MG63 (cell line): ENCODE measurements at regions not wholly inside any gene's neighbourhood (a gene's known extent, or its start where the extent isn't known, plus 50 kb on each side); places are given as distances from the start of the nearest gene placed in this dataset.
"Not testable (repeated sequence)": the region's sequence is repeated elsewhere in the genome, so short reads cannot be mapped to it uniquely, and the experiment has no call there.

Experiments used
- DNase-seq: peaks from one replicate; pipeline ENCODE4 v3.0.0-alpha.2; 2020
- H3K27me3 ChIP-seq: fragments of 250-450 bp; sonication (Bioruptor Pico); 2 replicates; pipeline ENCODE4 v1.5.1; 2020; ENCODE audit warnings: mild to moderate bottlenecking, moderate library complexity
- H3K36me3 ChIP-seq: fragments of 250-450 bp; sonication (Bioruptor Pico); 2 replicates; pipeline ENCODE4 v1.5.1; 2020; ENCODE audit warnings: mild to moderate bottlenecking, moderate library complexity
- H3K4me3 ChIP-seq: fragments of 250-450 bp; sonication (Bioruptor Pico); 2 replicates; pipeline ENCODE4 v1.5.1; 2020; ENCODE audit warnings: mild to moderate bottlenecking, moderate library complexity
- H3K9me3 ChIP-seq: fragments of 250-450 bp; sonication (Bioruptor Pico); 2 replicates; pipeline ENCODE4 v1.5.1; 2020; ENCODE audit warnings: mild to moderate bottlenecking, moderate library complexity

DNA sequence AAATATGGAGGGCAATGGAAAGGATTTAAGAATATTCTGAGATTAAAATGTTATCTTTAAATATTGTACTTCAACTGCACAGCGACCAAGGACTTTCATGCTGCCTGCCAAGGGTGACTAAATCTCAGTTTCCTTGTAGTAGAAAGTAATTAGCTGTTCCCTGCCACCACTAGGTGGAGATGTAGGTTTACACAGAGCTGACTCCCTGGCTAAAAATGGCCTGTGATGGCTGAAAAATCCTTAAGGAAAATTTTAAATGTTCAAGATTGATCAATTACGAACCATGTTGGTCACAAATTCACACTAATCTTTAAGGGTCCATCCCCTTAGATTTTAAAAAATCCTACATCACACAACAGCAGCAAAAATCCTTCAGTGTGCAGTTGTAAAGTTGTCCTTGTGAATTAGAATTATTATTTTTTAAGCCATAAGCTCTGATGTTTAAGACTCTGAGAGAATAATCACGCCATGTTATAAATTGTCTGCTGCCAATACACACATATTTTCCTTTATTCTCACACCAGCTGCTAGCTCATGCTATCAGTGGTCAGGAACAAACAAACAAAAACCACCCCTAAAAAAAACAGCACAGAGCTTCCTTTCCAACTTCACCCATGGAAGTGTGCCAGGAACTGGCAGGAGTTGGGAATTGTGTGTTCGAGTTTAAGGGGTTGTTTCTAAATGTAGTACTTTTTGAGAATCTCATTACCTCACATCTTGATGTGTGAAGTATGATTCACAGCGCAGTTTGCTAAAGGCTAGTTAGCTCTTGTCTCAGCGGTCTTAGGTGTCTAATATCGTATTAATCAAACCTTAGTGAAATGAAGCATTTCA, 399.8 kb downstream of the TMEM182 start:
- DNase-seq, result no peak
- Histone ChIP-seq H3K27me3 (no peaks in the 10 kb centered on the region; the same call in 1 of the 2 replicates), H3K36me3 (no peaks in the 10 kb centered on the region), H3K4me3 (no peak overlapping the region), H3K9me3 (no peaks in the 10 kb centered on the region)

GRCh38 chr2:103164748-103165147, 402.9 kb downstream of the TMEM182 start:
- H3K9me3 ChIP-seq, result no peaks in the 10 kb centered on the region
- no peaks in the 10 kb centered on the region; the same call in 1 of the 2 replicates for H3K27me3 ChIP-seq
- no peak overlapping the region for H3K4me3 ChIP-seq
- no peaks in the 10 kb centered on the region for H3K36me3 ChIP-seq
- DNase-seq, result no peak

GRCh38 chr2:103165836-103166235, 404.0 kb downstream of the TMEM182 start:
- no peaks in the 10 kb centered on the region for H3K9me3 ChIP-seq
- DNase-seq, result no peak
- no peak overlapping the region for H3K4me3 ChIP-seq
- no peaks in the 10 kb centered on the region; the same call in 1 of the 2 replicates for H3K27me3 ChIP-seq
- no peaks in the 10 kb centered on the region for H3K36me3 ChIP-seq

DNA sequence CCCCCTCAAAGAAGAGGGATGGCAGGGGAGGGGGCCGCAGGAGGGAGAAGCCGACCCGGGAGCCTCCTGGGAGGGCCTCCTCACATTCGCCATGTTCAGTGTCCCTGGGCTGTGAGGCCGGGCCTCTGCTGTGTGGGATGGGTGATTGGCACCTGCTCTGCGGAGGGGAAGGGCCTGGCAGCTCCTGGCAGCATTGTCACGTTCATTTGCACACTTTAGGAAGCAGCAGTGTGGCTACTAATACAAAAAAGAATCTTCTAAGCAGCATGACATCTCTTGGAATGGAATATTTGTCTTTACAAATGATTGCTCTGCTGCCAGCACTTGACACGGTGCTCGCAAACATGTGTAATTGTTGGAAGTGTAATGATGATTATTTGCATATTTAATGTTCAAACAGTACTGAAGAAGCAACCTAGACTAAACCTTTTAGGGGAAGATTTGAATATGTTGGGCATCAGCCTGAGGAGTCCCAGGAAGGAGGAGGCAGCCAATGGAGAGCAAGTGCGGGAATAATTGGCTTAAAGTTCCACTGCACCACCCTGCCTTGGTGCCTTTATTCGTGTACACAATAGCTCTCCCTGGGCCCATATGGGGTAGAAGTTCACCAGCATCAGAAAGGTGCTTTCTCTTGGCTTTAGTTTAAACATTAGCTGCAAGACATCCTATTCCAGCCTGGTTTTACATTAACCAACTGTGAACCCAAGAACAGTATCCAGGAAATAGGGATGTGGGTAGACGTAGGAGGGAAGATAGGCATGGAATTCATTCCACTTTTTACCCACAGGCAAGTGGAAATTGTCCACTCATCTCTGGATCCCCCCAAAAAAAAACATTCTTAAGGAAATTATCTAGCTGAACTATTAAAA, 404.9 kb downstream of the TMEM182 start:
- Histone ChIP-seq H3K4me3 (no peak overlapping the region), H3K9me3 (no peaks in the 10 kb centered on the region), H3K36me3 (no peaks in the 10 kb centered on the region), H3K27me3 (no peaks in the 10 kb centered on the region; the same call in 1 of the 2 replicates)
- no peak for DNase-seq

- H3K4me3 ChIP-seq, result no peak overlapping the region
- DNase-seq, result no peak
- no peaks in the 10 kb centered on the region for H3K36me3 ChIP-seq
- H3K9me3 ChIP-seq, result no peaks in the 10 kb centered on the region
- H3K27me3 ChIP-seq, result no peaks in the 10 kb centered on the region; the same call in 1 of the 2 replicates
Observed at GRCh38 chr2:103167599-103167998, 405.8 kb downstream of the TMEM182 start.

DNA sequence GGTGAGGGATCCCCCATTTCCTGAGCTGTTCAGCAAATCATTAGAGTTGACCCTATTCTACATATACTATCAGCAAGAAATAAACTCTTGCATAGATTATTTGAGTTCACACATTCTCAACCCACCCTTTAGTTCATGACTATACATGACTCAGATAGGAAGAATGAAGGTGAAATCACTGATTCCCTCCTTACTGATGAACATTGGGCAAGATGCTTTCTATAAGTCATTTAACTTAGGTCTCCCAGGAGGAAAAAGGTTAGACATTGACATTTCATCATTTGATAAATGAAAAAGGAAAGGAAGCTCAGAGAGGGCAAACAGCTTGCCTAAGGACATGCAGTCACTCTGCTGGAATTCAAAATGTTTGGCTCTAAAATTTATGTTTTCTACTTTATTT, 408.0 kb downstream of the TMEM182 start:
- DNase-seq, result no peak
- H3K4me3 ChIP-seq, result no peak overlapping the region
- no peaks in the 10 kb centered on the region; the same call in 1 of the 2 replicates for H3K27me3 ChIP-seq
- no peaks in the 10 kb centered on the region for H3K36me3 ChIP-seq
- no peaks in the 10 kb centered on the region for H3K9me3 ChIP-seq

DNA sequence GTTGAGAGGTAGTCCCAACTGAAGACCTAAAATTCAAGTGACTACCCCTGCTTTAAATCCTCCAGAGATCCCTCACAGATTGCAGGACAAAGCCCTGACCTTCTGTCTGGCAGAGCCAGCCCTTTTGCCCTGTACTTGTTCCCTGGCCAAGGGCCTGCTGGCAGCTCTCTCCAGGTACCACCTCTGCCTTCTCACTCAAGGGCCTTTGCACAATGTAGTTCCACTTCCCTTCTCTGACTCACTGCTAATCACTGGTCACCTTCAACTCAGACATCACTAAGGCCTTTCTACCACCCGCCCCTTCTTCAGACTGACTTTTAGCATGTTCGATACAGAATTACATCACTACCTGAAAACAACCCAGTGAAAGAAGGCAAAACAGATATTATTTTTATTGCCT, 411.0 kb downstream of the TMEM182 start:
- H3K4me3 ChIP-seq, result no peak overlapping the region

GRCh38 chr2:103174711-103175110, 412.9 kb downstream of the TMEM182 start:
- peak; percentile 37 for DNase-seq
- Histone ChIP-seq H3K36me3 (no peaks in the 10 kb centered on the region), H3K27me3 (no peaks in the 10 kb centered on the region), H3K4me3 (no peak overlapping the region), H3K9me3 (no peaks in the 10 kb centered on the region)

More for the DNA sequence above, 411.0 kb downstream of the TMEM182 start:
- Histone ChIP-seq H3K36me3 (no peaks in the 10 kb centered on the region), H3K27me3 (no peaks in the 10 kb centered on the region), H3K9me3 (no peaks in the 10 kb centered on the region)
- no peak for DNase-seq

DNA sequence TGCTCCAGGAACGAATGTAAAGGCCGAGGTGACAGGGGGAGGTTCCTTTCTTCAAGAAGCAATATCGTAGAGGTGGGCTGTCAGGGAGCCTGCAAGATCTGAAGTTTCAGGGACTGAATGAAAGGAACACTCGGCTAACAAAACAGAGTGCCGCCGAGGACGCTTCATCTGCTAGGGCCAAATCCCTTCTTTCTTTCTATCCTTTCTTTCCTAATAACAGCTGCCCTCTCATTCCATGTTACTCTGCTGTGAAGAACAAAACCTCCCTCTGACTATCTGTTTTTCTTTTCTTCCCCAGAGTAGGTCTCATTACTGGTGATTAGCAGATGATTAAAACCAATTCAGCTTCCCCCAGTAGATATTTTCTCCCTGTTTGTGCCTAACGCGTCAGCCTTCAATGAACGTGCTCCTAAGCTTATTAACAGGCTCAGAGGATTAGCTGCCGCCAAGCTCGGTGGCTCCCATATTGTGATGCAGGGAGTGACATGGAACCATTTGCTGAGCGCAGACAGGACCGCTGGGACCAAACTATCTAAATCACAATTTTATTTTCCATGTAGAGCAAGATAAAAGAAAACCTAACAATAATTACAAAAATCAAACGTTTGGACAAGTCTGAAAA, 414.6 kb downstream of the TMEM182 start:
- H3K36me3 ChIP-seq, result no peaks in the 10 kb centered on the region
- no peak for DNase-seq
- no peak overlapping the region for H3K4me3 ChIP-seq

DNA sequence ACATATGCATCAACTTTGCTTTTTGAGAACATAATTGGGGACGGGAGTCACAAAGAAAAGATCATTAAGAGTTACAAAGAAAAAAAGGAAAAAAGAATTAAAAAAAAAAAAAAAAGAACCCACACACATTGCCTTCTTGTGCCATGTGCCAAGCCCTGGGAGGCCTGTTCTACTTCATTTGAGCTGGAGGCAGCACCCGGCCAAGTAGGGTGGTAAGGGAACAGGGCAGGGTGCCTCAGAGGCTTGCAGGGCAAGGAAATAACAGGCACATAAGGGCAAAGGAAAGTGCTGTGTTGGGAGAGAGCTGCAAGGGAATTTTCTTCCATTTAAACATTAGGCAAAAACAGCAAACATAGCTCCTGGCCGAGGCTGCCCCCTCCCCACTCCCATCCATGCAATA, 418.0 kb downstream of the TMEM182 start:
- Histone ChIP-seq H3K36me3 (no peaks in the 10 kb centered on the region), H3K4me3 (no peak overlapping the region), H3K9me3 (no peaks in the 10 kb centered on the region), H3K27me3 (no peaks in the 10 kb centered on the region)
- no peak for DNase-seq

More for the DNA sequence above, 414.6 kb downstream of the TMEM182 start:
- Histone ChIP-seq H3K9me3 (no peaks in the 10 kb centered on the region), H3K27me3 (no peaks in the 10 kb centered on the region)

GRCh38 chr2:103183061-103183460, 421.2 kb downstream of the TMEM182 start:
- H3K4me3 ChIP-seq, result no peak overlapping the region
- no peaks in the 10 kb centered on the region for H3K27me3 ChIP-seq
- H3K36me3 ChIP-seq, result no peaks in the 10 kb centered on the region
- no peak for DNase-seq
- H3K9me3 ChIP-seq, result no peaks in the 10 kb centered on the region

- Histone ChIP-seq H3K27me3 (no peaks in the 10 kb centered on the region), H3K4me3 (no peak overlapping the region), H3K36me3 (no peaks in the 10 kb centered on the region), H3K9me3 (no peaks in the 10 kb centered on the region)
- no peak for DNase-seq
Observed at GRCh38 chr2:103196802-103197201, 435.0 kb downstream of the TMEM182 start.

DNA sequence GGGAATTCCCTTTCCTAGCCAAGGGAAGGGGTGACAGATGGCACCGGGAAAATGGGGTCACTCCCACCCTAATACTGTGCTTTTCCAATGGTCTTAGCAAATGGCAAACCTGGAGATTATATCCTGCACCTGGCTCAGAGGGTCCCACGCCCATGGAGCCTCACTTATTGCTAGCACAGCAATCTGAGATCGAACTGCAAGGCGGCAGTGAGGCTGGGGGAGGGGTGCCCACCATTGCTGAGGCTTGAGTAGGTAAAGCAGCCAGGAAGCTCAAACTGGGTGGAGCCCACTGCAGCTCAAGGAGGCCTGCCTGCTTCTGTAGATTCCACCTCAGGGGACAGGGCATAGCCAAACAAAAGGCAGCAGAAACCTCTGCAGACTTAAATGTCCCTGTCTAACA, 438.9 kb downstream of the TMEM182 start:
- not testable (repeated sequence) for H3K36me3 ChIP-seq, H3K4me3 ChIP-seq, DNase-seq, H3K27me3 ChIP-seq, H3K9me3 ChIP-seq

GRCh38 chr2:103208916-103209315, 447.1 kb downstream of the TMEM182 start:
- H3K9me3 ChIP-seq, result no peaks in the 10 kb centered on the region
- no peak overlapping the region for H3K4me3 ChIP-seq
- no peak for DNase-seq
- no peaks in the 10 kb centered on the region for H3K36me3 ChIP-seq
- H3K27me3 ChIP-seq, result 0 out of 2 replicates have a peak, but pooled peaks cover 2% of the 10 kb centered on the region

GRCh38 chr2:103213028-103213542, 451.3 kb downstream of the TMEM182 start:
- no peaks in the 10 kb centered on the region for H3K36me3 ChIP-seq
- no peak for DNase-seq
- H3K27me3 ChIP-seq, result 0 out of 2 replicates have a peak, but pooled peaks cover 2% of the 10 kb centered on the region
- H3K9me3 ChIP-seq, result no peaks in the 10 kb centered on the region
- H3K4me3 ChIP-seq, result no peak overlapping the region

- no peaks in the 10 kb centered on the region for H3K27me3 ChIP-seq
- H3K9me3 ChIP-seq, result no peaks in the 10 kb centered on the region
- H3K36me3 ChIP-seq, result no peaks in the 10 kb centered on the region
- DNase-seq, result no peak
- no peak overlapping the region for H3K4me3 ChIP-seq
Observed at GRCh38 chr2:103218516-103218915, 456.7 kb downstream of the TMEM182 start.

DNA sequence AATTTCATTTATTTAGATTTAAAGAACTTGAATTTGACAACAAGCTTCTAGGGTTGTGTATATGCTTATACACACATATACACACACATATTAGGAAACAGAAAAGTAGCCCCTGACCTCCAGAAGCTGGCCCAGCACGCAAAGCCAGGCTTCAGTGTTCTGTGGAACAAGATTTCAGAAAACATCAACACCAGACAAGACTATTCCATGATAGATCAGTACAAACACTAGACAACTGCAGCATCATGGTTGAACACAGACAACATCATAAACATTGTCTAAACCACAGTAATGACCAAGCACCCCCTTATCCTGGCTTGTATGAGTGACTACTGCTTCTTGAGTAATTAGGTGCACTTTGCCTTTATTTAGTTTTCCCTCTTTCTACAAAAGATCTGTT, 457.6 kb downstream of the TMEM182 start:
- Histone ChIP-seq H3K4me3 (no peak overlapping the region), H3K27me3 (no peaks in the 10 kb centered on the region), H3K36me3 (no peaks in the 10 kb centered on the region), H3K9me3 (no peaks in the 10 kb centered on the region)
- no peak for DNase-seq
